Pulmonary artery endothelial cell (primary cell): ENCODE measurements at regions not wholly inside any gene's neighbourhood (a gene's known extent, or its start where the extent isn't known, plus 50 kb on each side); places are given as distances from the start of the nearest gene placed in this dataset.
A peak's percentile ranks its signal among the peaks of the same experiment; 100 is the strongest.

Experiments used
- DNase-seq: peaks from one replicate; pipeline ENCODE4 v3.0.0-alpha.2; 2011; ENCODE audit warnings: low read depth, low spot score

- DNase-seq, result no peak
These were observed 475.1 kb downstream of the TNS1 start for GRCh38 chr2:217527590-217528202.

DNA sequence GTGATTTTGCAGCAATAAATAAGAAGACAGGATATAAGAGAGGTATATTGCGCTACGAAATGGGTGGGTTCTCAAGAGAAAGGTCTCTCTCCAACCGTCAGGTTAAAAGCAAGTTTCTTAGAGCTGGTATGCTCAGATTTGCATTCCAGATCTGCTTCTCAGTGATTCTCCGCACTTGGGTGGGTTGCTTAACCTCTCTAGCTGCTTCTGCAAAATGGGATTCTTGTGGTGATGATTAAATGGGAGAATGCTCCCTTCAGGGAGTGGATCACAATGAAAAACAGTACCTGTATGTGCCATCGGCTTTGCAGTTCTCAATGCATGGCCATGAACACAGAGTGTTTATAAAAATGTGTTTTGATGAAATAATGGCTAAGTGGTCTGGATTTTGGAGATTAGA, 477.7 kb downstream of the TNS1 start:
- no peak for DNase-seq

DNA sequence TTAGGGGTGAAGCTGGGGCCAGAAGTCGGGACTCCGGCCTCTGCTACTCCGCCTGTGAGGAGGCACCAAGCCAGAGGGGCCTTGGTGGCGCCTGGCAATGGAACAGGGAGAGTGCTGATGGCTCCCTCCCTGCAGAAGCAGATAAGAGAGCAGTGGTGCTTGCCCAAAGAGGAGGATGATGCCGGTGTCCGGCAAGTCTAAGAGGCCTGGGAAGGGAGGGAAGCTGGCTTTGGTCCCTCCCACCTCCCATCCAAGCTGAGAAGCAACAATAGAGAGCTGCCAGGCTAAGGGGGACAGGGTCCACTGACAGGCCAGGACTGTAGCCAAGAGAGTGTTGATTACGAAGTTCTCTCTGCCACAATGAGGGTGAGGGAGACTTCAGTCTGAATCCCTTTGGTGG, 479.5 kb downstream of the TNS1 start:
- DNase-seq, result no peak

DNA sequence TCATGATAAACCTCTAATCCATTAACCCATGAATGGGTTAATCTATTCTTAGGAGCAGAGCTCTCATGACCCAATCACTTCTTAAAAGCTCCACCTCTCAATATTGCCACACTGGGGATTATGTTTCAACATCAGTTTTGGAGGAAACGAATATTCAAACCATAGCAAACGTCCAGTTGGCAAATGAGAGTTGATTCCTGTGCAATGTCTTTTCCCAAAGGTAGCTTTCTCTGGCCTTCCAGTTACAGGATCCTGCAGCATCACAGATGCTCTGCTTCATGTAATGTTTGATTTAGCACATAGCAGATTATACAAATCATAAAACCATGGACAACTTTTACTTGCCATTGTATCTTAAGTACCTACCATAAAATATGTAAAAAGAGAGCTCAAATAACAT, 481.0 kb downstream of the TNS1 start:
- no peak for DNase-seq

- DNase-seq, result no peak
These were observed 482.3 kb downstream of the TNS1 start for GRCh38 chr2:217520356-217521010.

GRCh38 chr2:217517402-217517801, 485.4 kb downstream of the TNS1 start:
- DNase-seq, result no peak

- no peak for DNase-seq
These were observed 487.0 kb downstream of the TNS1 start for GRCh38 chr2:217515615-217516309.

GRCh38 chr2:217513258-217513657, 489.5 kb downstream of the TNS1 start:
- DNase-seq, result no peak

GRCh38 chr2:217512728-217513127, 490.1 kb downstream of the TNS1 start:
- no peak for DNase-seq

DNA sequence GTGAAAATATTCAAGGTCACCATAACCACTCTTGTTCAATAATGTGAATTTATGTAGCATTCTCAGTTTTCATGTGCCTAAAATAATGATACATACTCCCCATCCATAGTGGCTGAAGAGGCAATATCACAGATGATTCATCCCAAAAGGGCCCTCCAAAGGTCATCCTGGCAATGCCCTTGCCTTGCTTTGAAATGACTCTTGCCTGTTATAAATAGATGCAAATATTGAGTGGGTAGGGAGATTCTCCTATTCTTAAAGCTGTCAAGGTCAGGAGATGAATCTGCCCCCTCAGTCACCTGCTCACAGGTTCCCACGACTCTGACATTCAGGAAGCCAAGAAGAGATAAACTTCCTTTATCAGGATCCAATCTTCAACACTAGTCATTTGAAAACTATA, 490.5 kb downstream of the TNS1 start:
- DNase-seq, result no peak

GRCh38 chr2:217511850-217512249, 490.9 kb downstream of the TNS1 start:
- DNase-seq, result no peak

- peak; percentile 57 for DNase-seq
These were observed 492.0 kb downstream of the TNS1 start for GRCh38 chr2:217510771-217511291.

- DNase-seq, result no peak
These were observed 497.5 kb downstream of the TNS1 start for GRCh38 chr2:217505303-217505702.

DNA sequence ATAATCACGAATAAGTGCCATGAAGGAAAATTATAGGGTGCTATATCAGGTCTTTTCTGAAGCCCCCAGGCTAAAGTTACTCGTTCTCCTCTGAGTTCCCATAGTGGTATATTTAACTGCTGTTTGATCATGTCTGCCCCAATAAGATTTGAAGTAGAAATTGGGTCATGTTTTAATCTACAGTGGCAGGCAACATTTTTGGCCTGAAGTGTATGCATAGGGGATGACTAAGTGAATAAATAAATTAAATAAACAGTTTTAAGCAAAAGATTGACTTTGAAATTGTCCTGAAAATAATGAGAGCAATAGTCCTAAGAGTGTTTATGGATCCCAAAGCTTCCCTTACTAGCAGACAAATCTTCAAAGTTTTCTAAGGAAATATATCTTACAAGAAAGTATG, 500.9 kb downstream of the TNS1 start:
- DNase-seq, result no peak

- DNase-seq, result no peak
These were observed 504.9 kb downstream of the TNS1 start for GRCh38 chr2:217497843-217498377.

- no peak for DNase-seq
These were observed 508.2 kb downstream of the TNS1 start for GRCh38 chr2:217494557-217494956.

DNA sequence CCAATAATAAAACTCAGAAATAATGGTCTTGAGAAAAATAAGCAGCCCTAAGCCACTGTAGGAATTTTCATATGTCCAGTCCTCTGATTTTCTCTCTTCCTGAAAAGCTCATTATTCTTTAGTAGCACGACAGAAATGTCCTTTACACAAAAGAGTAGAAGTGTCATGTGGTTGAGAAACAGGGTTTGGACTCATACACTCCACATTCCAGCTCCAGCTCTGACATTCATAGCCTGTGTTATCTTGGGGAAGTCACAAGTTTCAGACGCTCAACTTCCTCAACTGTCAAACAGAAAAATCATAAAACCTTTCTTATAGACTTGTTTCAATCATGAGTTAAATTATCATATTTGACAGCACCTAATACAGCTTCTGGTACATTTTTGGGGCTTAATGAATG, 511.5 kb downstream of the TNS1 start:
- no peak for DNase-seq

- no peak for DNase-seq
These were observed 513.4 kb downstream of the TNS1 start for GRCh38 chr2:217489145-217489960.

DNA sequence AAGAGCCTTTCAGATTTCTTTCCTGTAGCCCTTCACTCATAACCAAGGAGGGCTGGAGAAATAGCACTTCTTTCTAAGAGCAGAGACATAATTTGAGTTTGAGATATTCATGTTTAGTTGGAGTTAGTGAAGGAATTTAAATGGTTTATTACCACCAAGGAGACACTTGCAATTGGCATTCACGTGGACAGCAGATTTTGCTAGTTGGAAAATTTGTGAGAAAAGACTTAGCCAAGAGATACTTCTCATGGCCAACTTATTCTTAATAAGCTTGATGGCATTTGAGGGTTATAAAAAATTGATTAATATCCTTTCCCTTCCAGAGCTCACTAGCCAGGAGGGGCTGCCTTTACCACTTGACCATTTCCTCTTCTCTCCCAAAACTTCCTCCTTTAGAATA, 518.7 kb downstream of the TNS1 start:
- no peak for DNase-seq

GRCh38 chr2:217482056-217482710, 520.6 kb downstream of the TNS1 start:
- DNase-seq, result no peak

- no peak for DNase-seq
These were observed 521.2 kb downstream of the TNS1 start for GRCh38 chr2:217481577-217481976.
